GM12875 (cell line): ENCODE measurements at regions not wholly inside any gene's neighbourhood (a gene's known extent, or its start where the extent isn't known, plus 50 kb on each side); places are given as distances from the start of the nearest gene placed in this dataset.

Source experiments
- H3K4me3 ChIP-seq: one replicate; pipeline ENCODE4 v1.5.1; 2011; ENCODE audit warnings: low read depth, low read length, control low read depth
- TF ChIP-seq, protein P1 (sequence below): IDR thresholded peaks from 2 replicates; pipeline ENCODE4 v1.5.1; 2011; ENCODE audit warnings: low read depth, mild to moderate bottlenecking, control low read depth, inconsistent platforms, low read length, moderate library complexity, borderline replicate concordance; ENCODE audit not compliant: insufficient read depth

DNA sequence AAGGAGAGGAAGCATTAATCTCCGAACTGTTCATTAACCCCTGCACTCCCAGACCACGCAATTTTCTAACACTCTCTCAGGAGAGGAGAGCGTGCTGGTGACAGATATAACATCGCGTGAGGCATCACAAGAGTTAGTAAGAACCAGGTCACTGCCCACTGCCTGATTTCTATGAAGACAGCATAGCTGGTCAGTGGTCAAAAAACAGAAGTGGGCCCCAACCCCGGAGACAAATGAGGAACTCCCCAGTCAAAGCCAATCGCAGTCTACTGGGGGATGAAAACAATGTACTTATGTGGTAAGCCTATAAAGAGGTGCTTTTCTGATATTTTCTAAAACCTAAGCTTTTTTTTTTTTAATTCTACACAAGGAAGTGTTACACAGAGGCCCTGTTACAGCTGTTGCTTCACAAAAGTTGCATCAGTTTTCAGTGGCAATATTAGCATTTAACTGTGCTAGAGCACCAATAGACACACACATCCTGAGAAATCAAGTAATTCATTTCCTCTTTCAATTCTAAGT, 231.8 kb upstream of the IRF2BP2 start:
- TF ChIP-seq, protein P1, sequence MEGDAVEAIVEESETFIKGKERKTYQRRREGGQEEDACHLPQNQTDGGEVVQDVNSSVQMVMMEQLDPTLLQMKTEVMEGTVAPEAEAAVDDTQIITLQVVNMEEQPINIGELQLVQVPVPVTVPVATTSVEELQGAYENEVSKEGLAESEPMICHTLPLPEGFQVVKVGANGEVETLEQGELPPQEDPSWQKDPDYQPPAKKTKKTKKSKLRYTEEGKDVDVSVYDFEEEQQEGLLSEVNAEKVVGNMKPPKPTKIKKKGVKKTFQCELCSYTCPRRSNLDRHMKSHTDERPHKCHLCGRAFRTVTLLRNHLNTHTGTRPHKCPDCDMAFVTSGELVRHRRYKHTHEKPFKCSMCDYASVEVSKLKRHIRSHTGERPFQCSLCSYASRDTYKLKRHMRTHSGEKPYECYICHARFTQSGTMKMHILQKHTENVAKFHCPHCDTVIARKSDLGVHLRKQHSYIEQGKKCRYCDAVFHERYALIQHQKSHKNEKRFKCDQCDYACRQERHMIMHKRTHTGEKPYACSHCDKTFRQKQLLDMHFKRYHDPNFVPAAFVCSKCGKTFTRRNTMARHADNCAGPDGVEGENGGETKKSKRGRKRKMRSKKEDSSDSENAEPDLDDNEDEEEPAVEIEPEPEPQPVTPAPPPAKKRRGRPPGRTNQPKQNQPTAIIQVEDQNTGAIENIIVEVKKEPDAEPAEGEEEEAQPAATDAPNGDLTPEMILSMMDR: no peak
- no peak overlapping the region for H3K4me3 ChIP-seq

DNA sequence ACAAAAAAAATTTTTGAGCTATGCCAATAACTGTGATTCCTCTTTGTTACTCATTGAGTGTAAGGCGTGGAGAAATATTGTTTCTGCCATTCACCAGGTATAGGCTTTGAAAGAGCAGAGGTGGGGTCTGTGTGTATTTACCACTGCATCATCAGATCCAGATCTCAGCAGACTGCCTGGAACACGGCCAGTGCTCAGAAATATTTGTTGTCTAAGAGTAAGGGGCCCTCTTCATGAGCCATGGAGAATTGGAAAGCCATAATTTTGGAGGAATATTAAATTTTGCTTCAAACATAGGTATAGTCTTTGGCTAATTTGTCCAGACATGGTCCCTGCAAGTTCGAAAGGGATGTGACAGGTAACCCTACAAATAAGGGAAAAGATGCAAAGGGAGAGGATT, 231.3 kb upstream of the IRF2BP2 start:
- TF ChIP-seq, protein P1: no peak
- no peak overlapping the region for H3K4me3 ChIP-seq

DNA sequence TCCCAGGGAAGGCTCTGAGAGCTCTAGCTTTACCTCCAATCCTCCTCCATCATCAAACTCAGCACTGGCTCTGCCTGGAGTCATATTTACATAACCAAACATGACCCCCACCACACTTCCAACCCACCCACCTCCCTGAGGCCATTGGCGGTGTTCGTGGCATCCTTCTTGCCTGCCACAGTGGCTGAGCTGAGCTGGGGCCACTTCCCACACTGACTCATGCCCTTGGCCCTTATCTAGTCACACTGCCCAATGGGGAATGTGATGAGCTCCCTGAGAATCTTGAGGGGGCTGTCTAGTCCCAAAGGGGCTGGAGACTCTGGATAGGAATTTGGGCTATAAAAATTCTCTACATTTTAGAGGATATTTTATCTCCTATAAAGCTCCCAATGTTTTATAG, 230.9 kb upstream of the IRF2BP2 start:
- TF ChIP-seq, protein P1: no peak
- no peak overlapping the region for H3K4me3 ChIP-seq

DNA sequence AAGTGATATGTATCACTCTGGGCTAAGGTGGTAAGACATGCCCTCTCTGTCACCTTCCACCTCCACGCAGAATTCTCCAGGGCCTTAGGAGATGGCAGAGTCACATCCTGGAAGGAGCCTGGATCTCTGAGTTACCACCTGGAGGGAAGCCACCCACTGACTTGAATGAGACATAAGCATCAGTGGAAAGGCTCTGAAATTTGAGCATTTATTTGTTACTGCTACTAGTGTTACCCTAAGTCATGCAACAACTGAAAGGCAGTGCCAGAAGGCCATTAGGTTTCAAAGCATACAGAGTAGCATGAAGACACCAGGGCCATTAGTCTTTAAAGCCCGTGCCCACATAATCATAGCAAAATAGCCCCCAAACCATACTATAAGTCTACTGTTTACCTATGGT, 230.3 kb upstream of the IRF2BP2 start:
- TF ChIP-seq, protein P1: no peak
- no peak overlapping the region for H3K4me3 ChIP-seq

DNA sequence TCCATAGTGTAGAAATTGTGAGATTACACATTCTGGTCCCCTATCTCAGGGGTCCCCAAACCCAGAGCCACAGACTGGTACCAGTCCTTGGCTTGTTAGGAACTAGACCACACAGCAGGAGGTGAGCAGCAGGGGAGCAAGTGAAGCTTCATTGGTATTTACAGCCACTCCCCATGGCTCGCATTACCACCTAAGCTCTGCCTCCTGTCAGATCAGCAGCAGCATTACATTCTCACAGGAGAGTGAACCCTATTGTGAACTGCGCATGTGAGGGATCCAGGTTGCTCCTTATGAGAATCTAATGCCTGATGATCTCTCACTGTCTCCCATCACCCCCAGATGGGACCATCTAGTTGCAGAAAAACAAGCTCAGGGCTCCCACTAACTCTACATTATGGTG, 229.7 kb upstream of the IRF2BP2 start:
- TF ChIP-seq, protein P1: no peak
- no peak overlapping the region for H3K4me3 ChIP-seq

DNA sequence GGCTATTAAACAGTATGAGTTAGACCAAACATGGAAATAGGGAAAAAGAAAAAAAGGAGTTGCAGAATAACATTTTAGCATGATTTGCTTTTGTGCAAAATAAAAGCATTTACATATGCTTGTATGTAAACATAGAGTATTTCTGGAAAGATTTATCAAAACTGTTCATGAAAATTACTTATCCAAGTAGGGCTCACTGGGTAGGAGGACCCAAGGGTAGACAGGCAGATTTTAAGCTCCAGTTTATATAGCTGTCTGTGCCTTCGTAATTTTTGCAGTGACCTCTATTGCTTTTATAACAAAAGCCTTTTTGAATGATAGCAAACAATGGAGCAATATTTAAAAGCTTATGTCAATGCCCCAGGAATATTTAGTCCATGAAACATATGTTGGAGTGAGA, 228.8 kb upstream of the IRF2BP2 start:
- TF ChIP-seq, protein P1: no peak
- no peak overlapping the region for H3K4me3 ChIP-seq

DNA sequence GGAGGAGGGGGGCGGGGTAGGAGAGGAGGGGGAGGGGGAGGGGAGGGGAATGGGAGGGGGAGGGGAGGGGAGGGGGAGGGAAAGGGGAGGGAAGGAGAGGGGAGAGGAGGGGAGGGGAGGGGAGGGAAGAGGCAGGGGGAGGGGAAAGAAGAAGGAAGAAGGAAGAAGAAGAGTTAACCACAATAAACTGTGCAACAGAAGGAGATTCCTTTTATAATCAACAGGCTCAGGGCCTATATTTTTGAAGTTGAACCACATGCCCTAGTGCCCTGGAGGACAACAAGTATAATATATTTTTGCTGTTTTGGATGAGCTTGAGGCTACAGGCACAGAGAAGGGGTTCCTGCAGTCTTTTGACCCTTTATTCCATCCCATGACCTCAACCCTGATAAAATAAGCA, 228.2 kb upstream of the IRF2BP2 start:
- TF ChIP-seq, protein P1: no peak
- H3K4me3 ChIP-seq: no peak overlapping the region
